T-helper 1 cell treated with Interleukin-12 subunit alpha and Interleukin-12 subunit beta and Interleukin-4 antibody, amounts not matched to agents 30 ng/mL and 1 ng/mL, for 36 hours (primary cell): ENCODE measurements at regions not wholly inside any gene's neighbourhood (a gene's known extent, or its start where the extent isn't known, plus 50 kb on each side); places are given as distances from the start of the nearest gene placed in this dataset.

Experiments
- intact Hi-C: fragments of 100-400 bp; cut with micrococcal nuclease; formaldehyde crosslinking; loops from one replicate; pipeline ENCODE4 v1.15.1; 2024

DNA sequence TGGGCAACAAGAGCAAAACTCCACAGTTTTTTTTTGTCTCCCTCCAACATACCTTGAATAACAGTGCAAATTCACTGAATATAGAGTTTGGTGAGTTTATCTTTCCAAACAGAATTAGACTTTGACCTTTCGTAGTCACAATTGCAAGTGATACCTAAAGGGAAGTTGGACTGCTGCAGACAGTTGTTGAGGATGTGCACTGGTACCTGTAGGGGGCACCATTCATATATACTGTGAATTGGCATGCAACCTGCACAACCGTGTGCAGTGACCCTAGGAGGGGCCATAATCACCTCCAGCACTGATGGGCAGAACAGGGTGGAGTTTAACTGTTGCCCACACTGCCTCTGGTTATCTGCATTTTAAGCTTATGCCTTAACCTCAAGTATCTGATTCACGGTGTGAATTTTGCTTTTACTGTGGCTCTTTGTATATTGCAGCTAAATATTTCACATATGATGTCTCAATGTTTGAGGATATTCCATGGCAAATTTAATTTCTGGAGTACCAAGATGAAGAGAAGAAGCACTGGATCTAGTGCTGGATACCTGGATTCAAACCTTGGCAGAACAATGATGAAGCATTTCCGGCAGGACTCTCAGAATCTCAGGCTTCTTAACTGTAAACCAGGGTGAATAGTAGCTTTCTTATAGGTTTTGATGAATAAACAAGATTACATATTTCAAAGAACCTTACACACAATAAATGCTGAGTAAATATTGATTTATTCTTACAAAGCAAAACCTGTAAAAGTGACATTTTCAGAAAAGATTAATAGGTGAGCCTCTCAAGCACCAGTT, 144.3 kb downstream of the ACTBL2 start:
- intact Hi-C loops: no loop called here

- intact Hi-C loops: no loop called here
Measured at GRCh38 chr5:57335092-57335660, 147.4 kb downstream of the ACTBL2 start.

DNA sequence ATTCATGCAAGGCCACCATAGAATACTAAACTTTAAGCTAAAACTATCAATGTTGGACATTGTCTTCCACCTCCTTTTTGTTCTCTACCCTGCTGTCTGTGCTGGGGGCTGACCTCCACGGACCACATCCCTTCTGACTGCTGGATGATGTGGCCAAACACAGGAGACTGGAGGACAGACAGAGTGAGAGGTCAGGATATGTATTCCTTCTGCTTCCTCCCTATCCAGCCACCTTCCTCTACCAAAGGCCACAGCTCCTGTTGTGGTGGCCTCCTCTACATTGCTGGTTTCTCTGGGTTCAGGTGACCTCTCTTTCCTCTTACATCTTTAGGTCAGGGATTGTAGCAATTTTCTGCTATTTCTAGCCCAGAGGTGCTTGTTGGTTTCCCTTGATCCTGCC, 148.1 kb downstream of the ACTBL2 start:
- intact Hi-C loops: no loop called here

DNA sequence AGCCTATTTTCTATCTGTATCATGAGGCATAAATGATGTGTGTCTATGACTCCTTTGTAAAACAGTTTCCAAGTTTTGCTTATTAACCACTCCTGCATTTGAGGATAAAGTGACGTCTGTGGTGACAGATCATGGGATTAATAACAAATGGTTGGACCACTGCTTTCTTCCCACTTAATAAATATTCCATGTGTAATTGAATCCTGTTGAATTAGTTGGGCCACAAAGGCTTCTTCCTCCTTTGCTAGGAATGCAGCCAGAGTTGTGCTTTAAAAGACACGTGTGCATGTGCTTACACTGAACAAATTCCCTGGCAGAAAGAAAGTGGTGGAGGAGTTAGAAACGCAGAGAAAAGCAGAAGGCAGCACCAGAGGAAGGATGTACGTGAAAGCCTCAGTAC, 150.2 kb downstream of the ACTBL2 start:
- intact Hi-C loops: no loop called here

DNA sequence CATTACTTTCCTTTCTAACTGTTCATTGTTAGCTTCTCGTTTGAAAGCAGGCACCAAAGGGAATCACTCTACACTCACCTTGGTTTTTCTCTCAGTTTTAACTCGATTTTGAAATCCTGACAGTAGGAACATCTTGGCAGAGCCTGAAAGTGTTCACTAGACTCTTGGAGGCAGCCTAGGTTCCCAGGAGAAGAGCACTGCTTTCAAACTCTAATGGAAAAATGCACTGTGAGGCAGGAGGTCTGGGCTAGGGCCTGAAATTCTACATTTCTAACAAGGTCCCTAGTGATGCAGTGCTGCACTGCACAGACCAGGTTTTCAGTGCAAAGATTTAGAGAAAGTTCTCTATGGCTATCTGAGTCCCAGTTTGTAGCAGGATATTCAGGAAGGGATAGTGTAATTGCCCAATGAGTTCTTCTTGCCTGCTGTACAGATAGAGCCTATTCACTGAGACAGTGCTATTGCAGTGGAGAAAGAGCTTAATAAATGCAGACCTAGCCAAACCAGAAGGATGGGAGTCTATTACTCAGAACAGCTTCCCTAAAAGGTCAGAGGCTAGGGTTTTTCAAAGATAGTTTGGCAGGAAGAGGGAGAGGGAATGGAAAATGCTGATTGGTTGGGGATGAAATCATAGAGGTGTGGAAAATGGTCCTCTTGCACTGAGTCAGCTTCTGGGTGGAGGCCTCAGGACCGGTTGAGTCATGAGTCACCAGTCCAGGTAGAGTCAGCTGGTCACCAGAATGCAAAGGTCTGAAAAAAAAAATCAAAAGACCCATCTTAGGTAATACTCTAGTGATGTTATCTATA, 153.9 kb downstream of the GPBP1 start:
- intact Hi-C loops: loop anchor here (1.0 kb wide), 1 partner anchor 28 kb away; no protein-coding TSS in a partner anchor

- intact Hi-C loops: no loop called here
Measured at GRCh38 chr5:57325678-57326397, 152.0 kb downstream of the GPBP1 start.

DNA sequence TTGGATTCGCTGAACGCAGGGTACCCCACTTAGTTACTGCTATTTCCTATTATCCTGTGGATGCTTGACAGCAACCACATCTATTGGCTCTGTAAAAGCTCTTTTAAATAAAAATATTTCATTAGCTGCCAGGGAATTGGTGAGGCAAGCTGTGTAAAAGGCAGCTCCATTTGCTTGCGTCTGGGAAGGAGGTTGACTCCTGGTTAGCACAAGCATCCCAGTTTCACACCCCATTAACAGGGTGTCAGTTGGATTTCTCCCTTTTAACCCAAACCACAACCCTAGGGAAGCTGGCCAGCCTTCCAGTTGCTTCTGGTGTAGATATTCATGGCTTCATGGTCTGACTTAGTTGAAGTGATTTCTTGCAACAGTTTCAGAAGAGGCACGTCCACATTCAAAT, 151.0 kb downstream of the GPBP1 start:
- intact Hi-C loops: no loop called here

DNA sequence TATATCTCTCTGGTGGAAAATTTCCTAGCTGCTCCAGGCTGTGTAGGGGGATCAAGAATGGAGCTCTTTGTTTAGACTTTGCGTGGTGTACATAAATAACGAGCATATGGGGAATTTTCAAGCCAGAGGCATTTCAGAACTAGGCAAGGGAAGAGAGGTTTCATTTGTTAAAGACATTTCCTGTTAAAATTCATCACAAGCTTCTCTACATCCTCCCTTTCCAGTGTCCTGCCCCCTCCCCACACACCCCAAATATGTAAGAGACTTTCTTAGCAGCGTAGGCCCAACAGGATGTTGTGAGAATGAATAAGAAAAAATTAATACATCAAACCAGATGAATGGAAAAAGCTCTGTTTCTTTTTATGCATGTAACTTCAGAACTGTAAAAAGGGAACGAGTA, 150.3 kb downstream of the GPBP1 start:
- intact Hi-C loops: no loop called here

GRCh38 chr5:57320582-57320981, 146.7 kb downstream of the GPBP1 start:
- intact Hi-C loops: no loop called here

GRCh38 chr5:57319628-57320027, 145.8 kb downstream of the GPBP1 start:
- intact Hi-C loops: no loop called here

GRCh38 chr5:57318251-57318650, 144.4 kb downstream of the GPBP1 start:
- intact Hi-C loops: no loop called here

GRCh38 chr5:57317341-57317740, 143.5 kb downstream of the GPBP1 start:
- intact Hi-C loops: no loop called here

GRCh38 chr5:57316798-57317327, 143.0 kb downstream of the GPBP1 start:
- intact Hi-C loops: no loop called here

DNA sequence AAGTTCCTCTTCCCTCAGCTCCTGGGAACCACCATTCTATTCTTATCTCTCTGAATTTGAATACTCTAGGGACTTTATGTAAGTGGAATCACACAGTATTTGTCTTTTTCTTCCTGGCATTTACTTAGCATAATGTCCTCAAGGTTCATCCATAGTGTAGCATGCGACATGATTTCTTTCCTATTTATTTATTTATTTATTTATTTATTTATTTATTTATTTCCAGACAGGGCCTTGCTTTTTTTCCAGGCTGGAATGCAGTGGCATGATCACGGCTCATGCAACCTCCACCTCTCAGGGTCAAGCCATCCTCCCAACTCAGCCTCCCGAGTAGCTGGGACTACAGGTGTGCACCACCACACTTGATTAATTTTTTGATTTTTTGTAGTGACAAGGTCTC, 142.1 kb downstream of the GPBP1 start:
- intact Hi-C loops: no loop called here
